Erythroblast (primary cell): ENCODE measurements at regions not wholly inside any gene's neighbourhood (a gene's known extent, or its start where the extent isn't known, plus 50 kb on each side); places are given as distances from the start of the nearest gene placed in this dataset.
"Not testable (repeated sequence)": the region's sequence is repeated elsewhere in the genome, so short reads cannot be mapped to it uniquely, and the experiment has no call there.

Experiments used
- DNase-seq, 2 experiments: peaks; one replicate each; lab custom pipeline; 2025; lab: John Stamatoyannopoulos, UW

DNA sequence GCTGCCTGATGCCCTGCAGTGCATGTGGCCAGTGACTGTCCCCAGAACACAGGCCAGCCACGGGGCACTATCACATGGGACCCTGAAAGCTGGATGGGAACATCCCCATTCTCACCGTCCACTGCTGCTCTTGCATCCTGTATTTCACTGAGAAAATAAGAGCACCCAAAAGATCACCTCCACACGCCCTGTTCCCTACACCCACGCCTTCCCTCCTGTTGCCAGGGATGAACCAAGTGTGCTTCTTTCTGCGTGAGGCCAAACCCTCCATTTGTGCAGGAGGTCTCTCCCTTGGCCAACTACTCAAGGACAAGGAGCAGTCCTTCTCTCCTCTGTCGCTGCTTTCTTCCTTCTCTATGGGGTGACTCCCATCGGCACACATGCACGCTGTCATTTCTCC, 118.3 kb downstream of the LRRC37A3 start:
- DNase-seq, result not testable (repeated sequence)

DNA sequence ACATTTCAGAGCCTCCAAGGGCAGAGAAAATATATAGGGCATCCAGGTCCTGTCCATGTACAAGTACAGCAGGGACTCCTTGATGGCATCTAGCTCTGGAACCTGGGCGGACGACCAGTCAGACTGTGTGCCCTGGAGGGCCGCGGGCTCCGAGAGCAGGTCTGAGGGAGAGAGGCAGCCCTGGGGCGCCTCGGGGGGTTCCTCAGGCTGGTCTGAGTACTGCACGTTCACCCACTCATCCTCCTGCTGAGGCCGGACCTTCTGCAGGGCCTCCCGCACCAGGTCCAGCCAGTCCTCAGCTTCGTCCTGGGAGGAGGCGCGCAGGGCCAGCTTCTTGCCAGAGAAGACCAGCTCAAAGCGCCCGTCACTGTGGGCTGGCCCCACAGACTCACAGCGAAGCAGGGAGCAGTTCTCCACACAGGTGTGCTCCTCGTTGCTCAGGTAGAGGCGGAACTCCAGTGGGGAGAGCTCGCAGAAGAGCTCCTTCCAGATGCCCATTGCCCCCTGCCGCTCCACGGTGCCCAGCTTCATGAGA, 118.8 kb downstream of the LRRC37A3 start:
- DNase-seq, result not testable (repeated sequence)

DNA sequence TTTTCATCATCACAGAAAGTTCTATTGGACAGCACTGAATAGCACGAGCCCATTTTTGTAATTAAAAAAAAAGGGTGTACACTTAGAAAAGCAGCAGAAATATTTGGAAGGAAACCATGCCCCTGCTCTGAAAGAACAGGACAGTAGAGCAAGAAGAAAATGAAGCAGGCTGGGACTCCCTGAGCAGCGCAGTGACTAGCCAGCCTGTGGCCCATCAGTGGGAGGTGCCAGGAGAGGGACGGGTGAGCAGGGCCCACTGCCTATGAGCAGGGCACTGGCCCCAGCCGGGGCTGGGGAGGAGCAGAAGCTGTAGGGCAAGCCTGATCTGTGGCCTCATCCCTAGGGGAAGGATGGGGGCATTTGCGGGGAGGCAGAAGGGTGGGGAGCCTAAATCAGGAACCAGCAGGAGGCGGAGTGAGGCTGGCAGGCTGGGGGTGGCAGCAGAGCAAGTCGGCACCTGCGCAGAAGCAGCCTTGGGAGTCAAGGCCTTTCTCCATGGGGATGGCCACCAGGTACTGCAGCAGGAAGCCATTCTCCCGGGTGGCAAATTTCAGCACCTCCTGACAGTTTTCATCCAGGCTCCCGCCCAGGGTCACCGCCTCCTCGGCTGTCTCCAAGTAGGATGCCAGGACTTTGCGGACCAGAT, 119.6 kb downstream of the LRRC37A3 start:
- DNase-seq, result not testable (repeated sequence)

DNA sequence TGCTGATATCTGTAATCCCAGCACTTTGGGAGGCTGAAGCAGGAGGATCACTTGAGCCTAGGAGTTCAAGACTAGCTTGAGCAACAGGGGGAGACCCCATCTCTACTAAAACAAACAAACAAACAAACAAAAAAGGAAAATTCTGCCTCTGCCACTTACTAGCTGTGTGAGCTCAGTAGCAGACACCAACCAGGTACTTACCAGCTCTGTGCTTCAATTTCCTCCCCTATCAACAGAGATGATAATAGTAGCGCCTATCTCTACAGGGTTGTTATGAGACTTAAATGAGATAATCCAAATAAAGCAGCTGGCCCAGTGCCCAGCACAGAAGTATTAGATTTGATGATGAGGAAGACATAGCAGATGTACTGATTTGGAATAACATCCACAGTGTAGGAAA, 120.3 kb downstream of the LRRC37A3 start:
- DNase-seq, result not testable (repeated sequence)

DNA sequence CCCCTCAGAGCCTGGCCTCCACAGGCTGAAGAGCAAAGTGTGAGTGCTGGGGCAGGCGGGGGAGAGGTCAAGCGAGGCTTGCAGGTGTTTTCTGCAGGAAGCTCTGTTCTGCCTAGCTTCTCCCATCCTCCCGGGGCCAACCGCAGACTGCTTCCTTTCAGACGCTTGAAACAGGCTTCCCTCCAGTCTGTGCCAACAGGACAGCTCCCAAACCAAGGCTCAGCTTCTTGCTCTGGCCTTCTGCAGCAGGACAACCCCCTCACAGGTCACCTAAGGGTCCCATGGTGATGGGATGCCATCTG, 120.8 kb downstream of the LRRC37A3 start:
- not testable (repeated sequence) for DNase-seq

DNA sequence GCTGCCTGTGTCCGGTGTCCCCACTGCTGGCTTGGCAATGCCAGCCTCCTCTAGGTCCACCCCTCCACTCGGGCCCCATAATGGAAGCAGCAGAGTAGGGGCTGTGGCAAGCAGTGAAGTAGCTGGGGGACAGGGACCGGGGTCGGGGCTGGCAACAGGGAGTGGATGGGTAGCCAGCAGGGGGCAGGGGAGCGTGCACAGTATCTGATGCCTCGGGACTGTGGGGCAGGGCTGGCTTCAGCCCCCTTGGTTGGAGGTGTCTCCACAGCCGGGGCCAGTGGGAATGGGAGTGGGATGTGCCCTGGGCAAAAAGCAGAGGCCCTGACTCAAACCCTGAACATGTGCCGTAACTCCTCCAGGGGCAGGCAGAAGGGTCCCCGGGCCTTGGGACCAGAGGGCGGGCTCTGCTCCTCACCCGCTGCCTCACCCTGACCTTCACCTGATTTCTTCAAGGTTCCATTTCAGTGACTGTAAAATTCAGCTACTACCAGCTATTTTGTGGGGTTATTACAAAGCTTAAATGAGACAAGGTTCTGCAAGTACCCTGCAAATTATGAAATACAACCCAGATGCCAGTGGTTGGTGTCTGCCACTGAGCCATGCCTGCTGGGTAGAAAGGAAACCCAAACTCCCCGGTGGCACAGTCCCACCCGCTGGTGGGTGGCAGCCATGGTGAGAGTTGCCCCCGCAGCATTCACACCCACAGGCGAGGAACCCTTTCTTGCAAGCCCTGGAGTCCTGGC, 121.4 kb downstream of the LRRC37A3 start:
- DNase-seq, result not testable (repeated sequence)

DNA sequence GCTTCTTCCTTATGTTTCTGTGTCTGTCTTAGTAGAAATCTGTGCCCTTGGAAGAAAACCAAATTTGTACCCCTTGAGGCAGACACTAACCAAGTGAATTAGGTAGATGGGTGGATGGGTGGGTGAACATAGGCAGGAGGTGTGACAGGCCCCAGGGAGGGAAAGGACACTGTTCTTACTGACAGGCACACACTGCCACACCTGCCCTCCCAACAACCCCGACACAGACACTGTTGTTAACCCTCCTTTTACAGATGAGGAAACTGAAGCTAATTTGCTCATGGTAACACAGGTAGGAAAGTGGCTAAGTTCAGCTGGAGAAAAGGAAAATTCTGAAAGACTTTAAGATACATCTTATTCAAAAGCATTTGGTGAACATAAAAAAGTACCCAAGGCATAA, 123.9 kb downstream of the LRRC37A3 start:
- DNase-seq, result not testable (repeated sequence)

DNA sequence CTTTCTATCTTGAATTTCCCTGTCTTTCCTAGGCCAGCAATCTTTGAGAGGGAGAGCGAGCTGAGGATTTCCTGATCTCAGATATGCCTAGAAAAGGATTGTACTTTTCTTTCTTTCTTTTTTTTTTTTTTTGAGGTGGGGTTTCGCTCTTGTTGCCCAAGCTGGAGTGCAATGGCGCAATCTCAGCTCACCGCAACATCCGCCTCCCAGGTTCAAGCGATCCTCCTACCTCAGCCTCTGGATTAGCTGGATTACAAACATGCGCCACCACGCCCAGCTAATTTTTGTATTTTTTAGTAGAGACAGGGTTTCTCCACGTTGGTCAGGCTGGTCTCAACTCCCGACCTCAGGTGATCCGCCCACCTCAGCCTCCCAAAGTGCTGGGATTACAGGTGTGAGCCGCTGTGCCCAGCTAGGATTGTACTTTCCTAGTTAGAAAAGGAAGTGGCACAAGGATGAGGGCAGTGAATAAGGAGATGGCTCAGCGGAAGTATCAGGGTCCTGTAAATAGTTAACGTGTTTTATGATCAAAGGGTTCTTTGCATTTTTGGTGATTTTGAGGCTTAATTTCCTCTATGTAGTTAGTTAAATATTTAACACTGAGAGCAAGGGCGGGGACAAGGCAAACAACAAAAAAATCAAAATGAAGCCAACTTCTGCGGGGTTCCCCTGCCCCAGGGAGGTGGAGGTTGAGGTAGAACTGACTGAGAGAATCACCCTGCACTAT, 124.6 kb downstream of the LRRC37A3 start:
- DNase-seq, result not testable (repeated sequence)

DNA sequence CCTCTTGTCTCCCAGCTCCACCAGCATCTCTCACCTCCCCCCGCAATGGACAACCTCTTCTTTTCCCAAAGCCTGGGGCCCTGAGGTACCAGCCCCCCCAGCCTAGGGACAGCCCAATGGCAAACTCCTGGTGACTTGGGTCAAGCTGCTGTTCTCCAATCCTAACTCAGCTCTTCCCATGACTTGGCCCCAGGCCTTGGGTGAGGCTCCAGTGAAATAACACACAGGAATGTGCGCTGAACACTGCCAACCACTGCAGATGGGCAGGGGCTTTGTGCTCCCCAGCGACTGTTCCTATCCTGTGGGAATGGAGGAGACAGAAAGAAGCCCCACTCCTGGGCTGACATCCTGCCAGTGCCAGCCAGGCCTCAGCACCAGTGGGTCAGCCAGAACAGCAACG, 125.2 kb downstream of the LRRC37A3 start:
- not testable (repeated sequence) for DNase-seq

DNA sequence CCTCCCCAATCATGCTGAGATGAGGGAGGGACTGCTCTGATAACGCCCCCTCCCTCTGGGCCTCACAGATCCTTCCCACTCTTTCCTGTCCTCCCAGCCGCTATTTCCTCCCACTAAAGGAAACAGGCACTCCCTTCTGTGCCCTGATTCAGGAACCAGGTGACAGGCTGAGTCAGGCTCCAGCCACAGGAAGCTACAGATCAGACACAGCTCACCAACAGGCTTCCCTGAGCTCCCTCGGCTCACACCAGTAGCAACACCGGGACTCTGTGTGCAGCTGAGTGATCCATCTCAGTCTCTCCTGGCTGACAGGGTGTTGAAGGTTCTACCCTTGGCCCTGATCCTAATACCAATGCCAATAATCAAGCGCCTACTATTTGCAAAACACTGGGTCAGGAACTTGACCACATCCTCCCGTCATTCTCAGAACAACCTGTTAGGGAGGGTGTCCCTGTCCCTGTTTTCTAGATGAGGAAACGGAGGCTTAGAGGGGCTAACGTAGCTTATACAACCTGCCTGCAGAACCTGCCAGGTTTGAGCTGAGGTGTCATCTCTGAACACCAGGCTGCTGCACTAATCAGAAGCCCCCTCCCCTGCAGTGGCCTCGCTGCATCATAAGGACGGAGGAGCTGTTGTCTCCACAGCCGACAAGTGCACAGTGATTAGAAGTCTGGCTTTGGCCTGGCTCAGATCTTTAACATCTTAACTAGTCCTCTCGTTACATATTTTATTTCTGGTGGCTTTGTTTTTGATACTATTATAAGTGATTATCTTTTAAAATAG, 126.3 kb downstream of the LRRC37A3 start:
- DNase-seq, result not testable (repeated sequence)

DNA sequence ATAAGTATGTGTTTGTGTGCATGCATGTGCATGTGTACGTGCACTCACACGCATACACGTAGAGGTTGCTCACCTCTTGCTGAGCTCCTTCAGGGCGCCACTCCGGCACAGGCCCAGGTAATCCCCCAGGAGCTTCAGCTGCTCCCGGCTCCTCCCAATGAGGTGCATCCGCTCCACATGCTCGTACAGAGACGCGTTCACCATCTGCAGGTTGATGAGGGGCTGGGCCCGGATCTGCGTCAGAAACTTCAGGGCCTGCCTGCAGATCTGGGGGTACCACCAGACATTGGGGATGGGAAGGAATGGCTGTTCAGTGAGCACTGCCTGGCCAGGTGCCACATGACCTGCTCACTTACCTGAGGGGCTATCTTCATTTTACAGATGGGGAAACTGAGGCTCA, 127.0 kb downstream of the LRRC37A3 start:
- DNase-seq, result not testable (repeated sequence)

DNA sequence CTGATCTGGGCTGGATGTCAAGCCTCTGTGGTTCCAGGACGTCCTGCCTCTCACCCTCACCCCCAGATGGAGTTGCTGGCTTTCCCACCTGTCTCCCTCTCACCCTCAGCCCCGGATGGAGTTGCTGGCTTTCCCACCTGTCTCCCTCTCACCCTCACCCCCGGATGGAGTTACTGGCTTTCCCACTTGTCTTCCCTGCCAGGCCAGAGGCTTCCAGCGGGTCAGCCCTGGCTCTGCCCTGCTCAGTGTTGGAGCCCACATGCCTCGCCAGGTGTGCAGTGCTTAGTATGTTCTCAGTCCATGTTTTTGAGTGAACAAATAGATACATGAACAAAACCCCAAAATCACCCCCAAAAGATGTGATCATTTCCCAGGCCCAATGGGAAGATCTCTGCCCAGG, 127.6 kb downstream of the LRRC37A3 start:
- not testable (repeated sequence) for DNase-seq

DNA sequence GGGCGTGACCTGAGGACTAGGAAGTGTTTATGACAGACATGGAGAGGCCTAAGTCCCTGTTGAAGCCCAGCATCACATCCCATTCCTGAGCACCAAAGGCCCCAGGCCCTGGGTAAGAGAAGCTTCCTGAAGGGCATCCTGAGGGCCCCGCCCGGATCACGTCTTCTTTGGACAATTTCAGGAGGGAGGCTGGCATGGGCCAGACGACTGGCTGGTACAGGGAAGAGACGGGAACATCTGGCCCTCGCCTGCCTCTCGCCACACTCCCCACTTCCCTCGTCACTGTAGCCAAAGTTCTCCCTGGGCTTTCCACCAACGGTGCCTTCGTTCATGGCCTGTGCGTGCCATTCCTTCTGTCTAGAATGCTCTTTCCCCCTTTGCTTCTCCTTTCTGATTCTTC, 128.1 kb downstream of the LRRC37A3 start:
- DNase-seq, result not testable (repeated sequence)

DNA sequence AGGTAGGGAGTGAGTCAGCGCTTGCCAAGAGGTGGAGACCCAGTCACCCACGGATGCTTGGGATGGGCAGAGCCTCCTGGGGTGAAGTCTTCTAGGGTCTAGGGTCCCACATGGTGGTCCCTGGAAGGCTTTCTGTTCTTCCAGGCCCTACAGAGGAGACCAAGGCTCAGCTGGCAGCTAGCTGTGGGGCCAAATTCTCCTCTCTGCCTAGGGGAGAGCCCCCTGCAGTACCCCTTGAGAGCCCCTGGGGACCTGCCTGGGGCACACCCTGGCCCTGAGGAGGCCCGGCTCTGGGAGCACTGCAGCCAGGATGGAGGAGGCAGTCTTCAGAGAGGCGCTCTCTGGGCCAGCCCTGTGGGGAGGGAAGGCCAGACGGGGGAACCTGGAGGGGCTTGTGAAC, 128.6 kb upstream of the SMURF2 start:
- not testable (repeated sequence) for DNase-seq

DNA sequence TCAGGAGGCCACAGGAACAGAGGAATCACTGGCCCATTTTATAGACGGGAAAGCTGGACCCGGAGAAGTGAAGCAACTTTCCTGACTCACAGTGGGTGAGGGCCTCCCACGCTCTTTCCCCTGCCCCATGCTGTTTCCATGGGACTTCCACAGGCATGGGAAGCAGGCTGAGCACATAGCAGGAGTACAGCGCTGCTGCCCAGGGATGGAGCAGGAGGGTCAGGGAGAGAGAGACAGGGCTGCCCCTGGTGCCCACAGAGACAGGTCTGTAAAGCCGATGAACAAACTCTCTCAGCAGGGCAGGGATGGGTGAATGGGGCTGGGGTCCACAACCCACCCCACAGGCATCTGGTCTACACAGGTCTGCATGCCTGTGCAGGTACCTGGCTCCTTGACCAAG, 128.1 kb upstream of the SMURF2 start:
- DNase-seq, result not testable (repeated sequence)

DNA sequence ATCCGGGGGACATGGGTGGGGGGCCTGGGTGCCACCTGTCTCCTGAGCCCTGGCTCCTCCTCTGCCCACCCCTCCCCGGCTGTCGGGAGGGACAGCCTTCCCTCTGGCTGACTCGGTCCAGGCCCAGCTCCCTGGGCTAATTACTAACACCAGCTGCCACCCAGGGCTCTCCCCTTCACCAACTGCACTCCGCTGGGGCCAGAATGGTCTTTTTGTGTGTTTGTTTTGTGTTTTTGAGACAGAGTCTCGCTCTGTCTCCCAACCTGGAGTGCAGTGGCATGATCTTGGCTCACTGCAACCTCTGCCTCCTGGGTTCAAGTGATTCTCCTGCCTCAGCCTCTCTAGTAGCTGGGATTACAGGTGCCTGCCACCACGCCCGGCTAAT, 126.9 kb upstream of the SMURF2 start:
- DNase-seq, result not testable (repeated sequence)
